ENCODE measurements at regions not wholly inside any gene's neighbourhood (a gene's known extent, or its start where the extent isn't known, plus 50 kb on each side); places are given as distances from the start of the nearest gene placed in this dataset.
"Not testable (repeated sequence)": the region's sequence is repeated elsewhere in the genome, so short reads cannot be mapped to it uniquely, and the experiment has no call there.

GRCh38 chr12:63450816-63451215 is 217.5 kb downstream of the DPY19L2 start:
- no peaks in the 10 kb centered on the region for H3K9me3 ChIP-seq (ENCODE audit: low read depth)
- no peak overlapping the region for H3K4me3 ChIP-seq
- whole genome bisulfite sequencing, 2 experiments (ENCODE audit: low coverage in 1 of 2, low lambda C conversion rate in 2 of 2, missing lambda C conversion rate in 2 of 2) = 46 to 51% methylated on average over 2 of the region's 2 CpGs
- H3K79me2 ChIP-seq (ENCODE audit: insufficient read depth) = no peaks in the 10 kb centered on the region
- no peak overlapping the region for H3K9ac ChIP-seq
- no peak overlapping the region for H3K27ac ChIP-seq
- DNase-seq = no peak
- H3K27me3 ChIP-seq (replicated peaks; ENCODE audit: insufficient read depth) = 0 out of 2 replicates have a peak, but pooled peaks cover 9% of the 10 kb centered on the region
- H3F3A ChIP-seq (ENCODE audit: insufficient read depth) = no peaks in the 10 kb centered on the region
- H2AFZ ChIP-seq = no peak overlapping the region
- H3K4me1 ChIP-seq (ENCODE audit: insufficient read depth) = no peaks in the 10 kb centered on the region
- H3K36me3 ChIP-seq (ENCODE audit: low read depth) = no peaks in the 10 kb centered on the region
- no peaks in the 10 kb centered on the region for H4K20me1 ChIP-seq (ENCODE audit: insufficient read depth)
- TF ChIP-seq EZH2 (IDR thresholded peaks at IDR 0.05; ENCODE audit: insufficient read depth, poor library complexity, severe bottlenecking) = no peak
- TF ChIP-seq EZH2phosphoT487 (IDR thresholded peaks at IDR 0.05; ENCODE audit: insufficient read depth, low read depth) = no peak
- H3K9me2 ChIP-seq (ENCODE audit: insufficient read depth) = no peaks in the 10 kb centered on the region
- H3K4me2 ChIP-seq (ENCODE audit: unreplicated experiment) = no peak overlapping the region
- in situ Hi-C loops (cut with MboI) = no loop called here

DNA sequence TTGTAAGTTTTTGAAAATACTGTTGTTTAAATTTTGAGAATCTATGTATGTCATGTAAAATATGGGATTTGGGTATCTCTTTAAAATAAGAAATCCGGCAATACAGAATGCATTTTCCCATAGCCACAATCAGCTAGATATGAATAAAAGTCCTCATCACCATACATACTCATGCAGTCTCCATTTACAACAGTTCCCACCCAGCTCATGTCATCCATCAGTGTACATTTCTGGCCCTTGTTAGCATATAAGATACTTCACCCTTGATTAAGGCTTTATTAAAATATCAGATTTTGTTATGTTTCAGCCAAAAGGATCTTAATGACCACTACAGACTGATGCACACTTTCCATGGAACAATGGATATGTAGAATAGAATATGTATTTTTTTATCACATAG is 218.0 kb downstream of the DPY19L2 start:
- 15 to 33% methylated on average over 1 of the region's 1 CpG for WGBS, 2 experiments (ENCODE audit: low coverage in 1 of 2, low lambda C conversion rate in 2 of 2, missing lambda C conversion rate in 2 of 2)
- no peak overlapping the region for H3K4me3 ChIP-seq
- TF ChIP-seq EZH2 (IDR thresholded peaks at IDR 0.05; ENCODE audit: insufficient read depth, poor library complexity, severe bottlenecking) = no peak
- TF ChIP-seq EZH2phosphoT487 (IDR thresholded peaks at IDR 0.05; ENCODE audit: insufficient read depth, low read depth) = no peak
- H4K20me1 ChIP-seq (ENCODE audit: insufficient read depth) = no peaks in the 10 kb centered on the region
- no peaks in the 10 kb centered on the region for H3K9me3 ChIP-seq (ENCODE audit: low read depth)
- no peak overlapping the region for H3K4me2 ChIP-seq (ENCODE audit: unreplicated experiment)
- no peak overlapping the region for H2AFZ ChIP-seq
- DNase-seq = no peak
- no peaks in the 10 kb centered on the region for H3K36me3 ChIP-seq (ENCODE audit: low read depth)
- 0 out of 2 replicates have a peak, but pooled peaks cover 9% of the 10 kb centered on the region for H3K27me3 ChIP-seq (replicated peaks; ENCODE audit: insufficient read depth)
- H3K27ac ChIP-seq = no peak overlapping the region
- H3F3A ChIP-seq (ENCODE audit: insufficient read depth) = no peaks in the 10 kb centered on the region
- in situ Hi-C loops (cut with MboI) = no loop called here
- no peaks in the 10 kb centered on the region for H3K4me1 ChIP-seq (ENCODE audit: insufficient read depth)
- no peaks in the 10 kb centered on the region for H3K9me2 ChIP-seq (ENCODE audit: insufficient read depth)
- no peaks in the 10 kb centered on the region for H3K79me2 ChIP-seq (ENCODE audit: insufficient read depth)
- no peak overlapping the region for H3K9ac ChIP-seq

- H3K27ac ChIP-seq = no peak overlapping the region
- 9 to 14% methylated on average over 3 of the region's 3 CpGs for WGBS, 2 experiments (ENCODE audit: low coverage in 1 of 2, low lambda C conversion rate in 2 of 2, missing lambda C conversion rate in 2 of 2)
Observed at GRCh38 chr12:63445224-63445880, 222.9 kb downstream of the DPY19L2 start.

GRCh38 chr12:63440048-63440447 is 228.2 kb downstream of the DPY19L2 start:
- no peaks in the 10 kb centered on the region for H3K9me3 ChIP-seq (ENCODE audit: low read depth)
- no peak overlapping the region for H3K4me2 ChIP-seq (ENCODE audit: unreplicated experiment)
- H3K4me1 ChIP-seq (ENCODE audit: insufficient read depth) = no peaks in the 10 kb centered on the region
- no peaks in the 10 kb centered on the region for H3F3A ChIP-seq (ENCODE audit: insufficient read depth)
- H3K79me2 ChIP-seq (ENCODE audit: insufficient read depth) = no peaks in the 10 kb centered on the region
- H3K9me2 ChIP-seq (ENCODE audit: insufficient read depth) = no peaks in the 10 kb centered on the region
- WGBS, 2 experiments (ENCODE audit: low coverage in 1 of 2, low lambda C conversion rate in 2 of 2, missing lambda C conversion rate in 2 of 2) = 12 to 16% methylated on average over 5 of the region's 5 CpGs
- in situ Hi-C loops (cut with MboI) = no loop called here
- no peak overlapping the region for H3K27ac ChIP-seq
- no peak for DNase-seq
- H3K36me3 ChIP-seq (ENCODE audit: low read depth) = no peaks in the 10 kb centered on the region
- no peak overlapping the region for H2AFZ ChIP-seq
- no peak for TF ChIP-seq EZH2phosphoT487 (IDR thresholded peaks at IDR 0.05; ENCODE audit: insufficient read depth, low read depth)
- TF ChIP-seq EZH2 (IDR thresholded peaks at IDR 0.05; ENCODE audit: insufficient read depth, poor library complexity, severe bottlenecking) = no peak
- H3K4me3 ChIP-seq = no peak overlapping the region
- H3K9ac ChIP-seq = no peak overlapping the region
- no peaks in the 10 kb centered on the region for H3K27me3 ChIP-seq (replicated peaks; ENCODE audit: insufficient read depth)
- no peaks in the 10 kb centered on the region for H4K20me1 ChIP-seq (ENCODE audit: insufficient read depth)

More at GRCh38 chr12:63445224-63445880, 222.9 kb downstream of the DPY19L2 start:
- TF ChIP-seq EZH2phosphoT487 (IDR thresholded peaks at IDR 0.05; ENCODE audit: insufficient read depth, low read depth) (no peak), EZH2 (IDR thresholded peaks at IDR 0.05; ENCODE audit: insufficient read depth, poor library complexity, severe bottlenecking) (no peak)
- Histone ChIP-seq H3K79me2 (ENCODE audit: insufficient read depth) (no peaks in the 10 kb centered on the region), H3K4me2 (ENCODE audit: unreplicated experiment) (no peak overlapping the region), H3K9me2 (ENCODE audit: insufficient read depth) (no peaks in the 10 kb centered on the region), H3K9me3 (ENCODE audit: low read depth) (no peaks in the 10 kb centered on the region), H3K4me1 (ENCODE audit: insufficient read depth) (no peaks in the 10 kb centered on the region), H3K4me3 (no peak overlapping the region), H3K9ac (no peak overlapping the region), H3K27me3 (replicated peaks; ENCODE audit: insufficient read depth) (0 out of 2 replicates have a peak, but pooled peaks cover 9% of the 10 kb centered on the region), H3K36me3 (ENCODE audit: low read depth) (no peaks in the 10 kb centered on the region), H4K20me1 (ENCODE audit: insufficient read depth) (no peaks in the 10 kb centered on the region), H2AFZ (no peak overlapping the region), H3F3A (ENCODE audit: insufficient read depth) (no peaks in the 10 kb centered on the region)
- in situ Hi-C loops (cut with MboI) = no loop called here
- DNase-seq = no peak

DNA sequence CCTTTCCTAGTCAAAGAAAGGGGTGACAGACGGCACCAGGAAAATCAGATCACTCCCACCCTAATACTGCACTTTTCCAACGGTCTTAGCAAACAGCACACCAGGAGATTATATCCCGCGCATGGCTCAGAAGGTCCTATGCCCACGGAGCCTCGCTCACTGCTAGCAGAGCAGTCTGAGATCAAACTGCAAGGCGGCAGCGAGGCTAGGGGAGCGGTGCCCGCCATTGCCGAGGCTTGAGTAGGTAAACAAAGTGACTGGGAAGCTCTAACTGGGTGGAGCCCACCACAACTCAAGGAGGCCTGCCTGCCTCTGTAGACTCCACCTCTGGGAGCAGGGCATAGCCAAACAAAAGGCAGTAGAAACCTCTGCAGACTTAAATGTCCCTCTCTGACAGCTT is 233.9 kb downstream of the DPY19L2 start:
- H3K9me2 ChIP-seq (ENCODE audit: insufficient read depth); H3K27me3 ChIP-seq (replicated peaks; ENCODE audit: insufficient read depth); H3K27ac ChIP-seq; H3K4me3 ChIP-seq; H3K36me3 ChIP-seq (ENCODE audit: low read depth); H3K9ac ChIP-seq; in situ Hi-C loops (cut with MboI); H3K79me2 ChIP-seq (ENCODE audit: insufficient read depth); H2AFZ ChIP-seq; H3K9me3 ChIP-seq (ENCODE audit: low read depth); H3K4me2 ChIP-seq (ENCODE audit: unreplicated experiment); H3K4me1 ChIP-seq (ENCODE audit: insufficient read depth); H4K20me1 ChIP-seq (ENCODE audit: insufficient read depth); H3F3A ChIP-seq (ENCODE audit: insufficient read depth); DNase-seq: not testable (repeated sequence)
- 68 to 69% methylated on average over 11 of the region's 11 CpGs for WGBS, 2 experiments (ENCODE audit: low coverage in 1 of 2, low lambda C conversion rate in 2 of 2, missing lambda C conversion rate in 2 of 2)

GRCh38 chr12:63427969-63428368 is 240.3 kb downstream of the DPY19L2 start:
- H3K36me3 ChIP-seq (ENCODE audit: low read depth); H3K27me3 ChIP-seq (replicated peaks; ENCODE audit: insufficient read depth); H3K79me2 ChIP-seq (ENCODE audit: insufficient read depth); H3K9ac ChIP-seq; H3K27ac ChIP-seq; H3K4me2 ChIP-seq (ENCODE audit: unreplicated experiment); H2AFZ ChIP-seq; H3K4me1 ChIP-seq (ENCODE audit: insufficient read depth); H4K20me1 ChIP-seq (ENCODE audit: insufficient read depth); H3K9me2 ChIP-seq (ENCODE audit: insufficient read depth); H3K4me3 ChIP-seq; H3K9me3 ChIP-seq (ENCODE audit: low read depth); DNase-seq; H3F3A ChIP-seq (ENCODE audit: insufficient read depth); in situ Hi-C loops (cut with MboI): not testable (repeated sequence)

DNA sequence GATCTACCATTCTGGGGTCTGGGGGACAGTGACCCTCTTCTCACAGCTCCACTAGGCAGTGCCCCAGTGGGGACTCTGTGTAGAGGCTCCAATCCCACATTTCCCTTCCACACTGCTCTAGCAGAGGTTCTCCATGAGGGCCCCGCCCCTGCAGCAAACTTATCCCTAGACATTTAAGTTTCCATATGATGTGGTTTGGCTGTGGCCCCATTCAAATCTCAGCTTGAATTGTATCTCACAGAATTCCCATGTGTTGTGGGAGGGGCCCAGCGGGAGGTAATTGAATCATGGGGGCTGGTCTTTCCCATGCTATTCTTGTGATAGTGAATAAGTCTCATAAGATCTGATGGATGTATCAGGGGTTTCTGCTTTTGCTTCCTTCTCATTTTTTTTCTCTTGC is 241.3 kb downstream of the DPY19L2 start:
- H3F3A ChIP-seq (ENCODE audit: insufficient read depth); H3K4me2 ChIP-seq (ENCODE audit: unreplicated experiment); H3K4me3 ChIP-seq; DNase-seq; in situ Hi-C loops (cut with MboI); H3K27me3 ChIP-seq (replicated peaks; ENCODE audit: insufficient read depth); H3K36me3 ChIP-seq (ENCODE audit: low read depth); H3K27ac ChIP-seq; H3K9me3 ChIP-seq (ENCODE audit: low read depth); H3K4me1 ChIP-seq (ENCODE audit: insufficient read depth); H4K20me1 ChIP-seq (ENCODE audit: insufficient read depth); H3K9ac ChIP-seq; H3K79me2 ChIP-seq (ENCODE audit: insufficient read depth); H3K9me2 ChIP-seq (ENCODE audit: insufficient read depth); H2AFZ ChIP-seq: not testable (repeated sequence)
- WGBS, 2 experiments (ENCODE audit: low coverage in 1 of 2, low lambda C conversion rate in 2 of 2, missing lambda C conversion rate in 2 of 2) = 37 to 46% methylated on average over 2 of the region's 2 CpGs
